H4 (cell line): ENCODE measurements at regions not wholly inside any gene's neighbourhood (a gene's known extent, or its start where the extent isn't known, plus 50 kb on each side); places are given as distances from the start of the nearest gene placed in this dataset.

Experiments
- DNase-seq: peaks from one replicate; pipeline ENCODE4 v3.0.0-alpha.2; 2015; ENCODE audit warnings: low spot score

DNA sequence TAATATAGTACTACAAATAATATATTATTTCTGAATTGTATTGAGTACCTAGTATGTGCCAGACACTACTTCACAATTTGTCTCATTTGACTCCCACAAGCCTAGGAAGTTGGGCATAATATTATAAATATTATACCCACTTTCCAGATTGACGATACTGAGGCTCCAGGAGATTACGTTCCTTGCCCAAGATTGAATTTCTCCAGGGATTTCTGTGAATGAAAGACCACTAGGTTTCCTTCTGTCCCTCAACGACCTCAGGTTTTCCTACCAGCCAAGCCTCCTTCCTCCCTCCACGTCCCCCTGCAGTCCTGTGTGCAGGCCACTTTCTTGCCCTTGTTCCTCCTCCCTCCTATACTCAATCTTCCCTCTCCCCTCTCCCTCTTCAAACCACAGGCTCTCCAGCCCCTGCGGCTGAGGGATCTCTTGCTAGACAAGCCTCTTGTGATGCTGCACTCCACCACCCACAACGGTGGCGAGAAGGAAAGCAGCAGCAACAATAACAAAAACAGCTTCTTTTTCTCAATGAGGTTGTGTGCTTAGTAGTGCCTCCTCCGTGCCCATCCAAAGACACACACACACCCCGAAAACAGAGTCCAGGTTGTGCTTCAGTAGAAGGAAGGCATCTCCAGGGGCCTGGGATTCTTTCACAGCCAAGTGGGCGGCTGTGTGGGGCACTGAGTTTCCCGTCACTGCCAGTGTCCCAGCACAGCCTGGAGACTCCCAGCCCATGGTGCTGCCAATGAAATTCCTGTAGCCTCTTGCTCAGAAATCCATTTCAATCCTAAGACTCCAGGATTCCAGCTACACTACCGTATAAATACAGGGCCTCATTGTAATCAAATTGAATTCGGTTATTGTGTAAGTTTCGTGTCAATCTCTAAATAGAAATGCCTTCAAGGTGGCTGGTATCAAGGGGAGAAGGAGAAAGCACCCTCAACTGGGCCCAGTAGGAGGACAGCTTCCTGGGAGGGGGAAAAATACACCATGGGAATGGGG, 94.4 kb downstream of the NCR2 start:
- DNase-seq, result no peak

DNA sequence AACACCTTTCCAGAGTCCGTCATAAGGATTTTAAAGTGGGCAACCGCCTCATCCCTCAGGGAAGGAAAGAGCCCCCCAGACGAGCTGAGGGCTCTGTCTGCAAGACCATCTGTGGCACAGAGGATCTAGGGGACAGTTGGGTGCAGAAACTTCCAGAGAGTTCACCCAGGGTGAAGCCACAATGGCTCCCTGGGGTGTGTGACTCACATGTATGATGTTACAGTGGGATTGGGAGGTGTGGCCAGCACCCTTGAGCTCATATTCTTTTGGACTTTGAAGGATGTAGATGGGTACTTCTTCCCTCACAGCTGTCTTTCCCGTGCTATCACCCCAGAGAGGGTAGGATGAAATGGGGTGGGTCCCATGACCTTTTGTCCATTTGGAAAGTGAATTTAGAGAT, 95.5 kb downstream of the NCR2 start:
- DNase-seq, result peak; percentile 72

DNA sequence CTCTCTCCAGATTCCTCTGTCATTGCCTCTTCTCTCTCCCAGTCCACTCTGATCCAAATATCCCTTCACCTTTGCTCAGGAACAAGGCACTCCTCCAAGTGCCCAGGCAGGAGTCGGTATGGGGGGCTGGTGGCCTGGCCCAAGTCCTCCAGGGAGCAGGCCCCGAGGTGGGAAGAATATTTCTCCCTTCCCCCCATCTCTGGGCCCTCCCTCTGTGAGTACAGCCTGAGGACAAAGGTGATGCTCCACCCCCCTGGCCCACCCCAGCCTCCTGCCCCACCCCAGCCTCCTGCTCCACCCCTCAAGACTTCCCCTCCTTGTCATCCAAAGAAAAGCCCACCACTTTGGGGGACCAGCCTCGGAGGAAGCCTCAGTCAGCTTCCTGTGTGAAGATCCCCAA, 96.9 kb downstream of the NCR2 start:
- DNase-seq, result no peak

DNA sequence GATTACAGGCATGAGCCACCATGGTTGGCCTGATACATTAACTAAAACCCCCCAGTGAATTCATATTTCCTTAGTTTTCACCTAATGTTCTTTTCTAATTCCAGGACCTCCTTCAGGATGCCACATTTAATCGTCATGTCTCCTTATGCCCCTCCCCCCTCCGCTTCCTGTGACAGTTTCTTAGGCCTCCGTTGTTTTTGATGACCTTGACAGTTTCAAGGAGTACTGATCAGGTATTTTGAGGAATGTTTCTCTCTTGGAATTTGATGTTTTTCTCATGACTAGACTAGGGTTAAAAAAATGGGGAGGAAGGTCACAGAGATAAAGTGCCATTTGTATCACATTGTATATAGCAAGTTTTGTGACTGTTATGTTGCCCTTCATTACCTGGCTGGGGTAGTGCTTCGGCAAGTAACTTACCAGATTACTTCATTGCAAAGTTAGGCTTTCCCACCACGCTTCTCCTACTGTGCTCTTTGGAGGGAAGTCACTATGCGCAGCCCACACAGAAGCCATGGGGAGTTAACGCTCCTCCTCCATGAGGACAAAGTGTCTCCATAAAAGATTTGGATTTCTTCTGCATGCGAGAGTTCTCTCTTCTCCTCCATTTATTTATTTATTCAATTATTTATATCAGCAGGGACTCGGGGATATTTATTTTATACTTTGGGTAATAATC, 99.5 kb downstream of the NCR2 start:
- DNase-seq, result no peak

DNA sequence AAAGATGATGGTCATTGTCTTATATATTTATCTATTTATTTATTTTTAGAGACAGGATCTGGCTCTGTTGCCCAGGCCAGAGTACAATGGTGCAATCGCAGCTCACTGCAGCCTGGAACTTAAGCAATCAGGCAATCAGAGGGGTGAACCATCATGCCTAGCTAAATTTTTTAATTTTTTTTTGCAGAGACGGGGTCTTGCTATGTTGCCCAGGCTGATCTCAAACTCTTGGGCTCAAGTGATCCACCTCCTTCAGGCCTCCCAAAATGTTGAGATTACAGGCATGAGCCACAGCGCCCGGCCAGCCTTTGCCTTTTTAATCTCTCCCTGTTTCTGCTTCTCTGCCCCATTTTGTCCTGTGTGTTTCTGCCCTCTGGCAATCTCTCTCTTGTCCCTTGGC, 102.2 kb downstream of the NCR2 start:
- DNase-seq, result no peak

DNA sequence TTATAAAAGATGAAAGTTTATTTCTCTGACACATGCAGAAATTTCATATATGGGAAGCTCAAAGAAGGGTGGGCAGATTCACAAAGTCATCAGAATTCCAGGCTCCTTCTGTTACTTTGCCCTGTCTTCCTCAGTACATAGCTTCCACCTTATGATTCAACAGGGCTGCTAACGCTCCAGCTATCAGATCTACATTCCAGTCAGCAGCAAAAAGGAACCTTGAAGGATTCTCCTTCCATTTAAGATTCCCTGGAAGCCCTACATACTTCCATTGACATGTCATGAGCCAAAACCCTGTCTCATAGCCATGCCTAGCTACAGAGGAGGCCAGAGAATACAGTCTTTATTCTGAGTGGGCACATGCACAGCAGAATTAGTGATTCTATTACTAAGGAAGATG, 103.3 kb downstream of the NCR2 start:
- DNase-seq, result no peak

DNA sequence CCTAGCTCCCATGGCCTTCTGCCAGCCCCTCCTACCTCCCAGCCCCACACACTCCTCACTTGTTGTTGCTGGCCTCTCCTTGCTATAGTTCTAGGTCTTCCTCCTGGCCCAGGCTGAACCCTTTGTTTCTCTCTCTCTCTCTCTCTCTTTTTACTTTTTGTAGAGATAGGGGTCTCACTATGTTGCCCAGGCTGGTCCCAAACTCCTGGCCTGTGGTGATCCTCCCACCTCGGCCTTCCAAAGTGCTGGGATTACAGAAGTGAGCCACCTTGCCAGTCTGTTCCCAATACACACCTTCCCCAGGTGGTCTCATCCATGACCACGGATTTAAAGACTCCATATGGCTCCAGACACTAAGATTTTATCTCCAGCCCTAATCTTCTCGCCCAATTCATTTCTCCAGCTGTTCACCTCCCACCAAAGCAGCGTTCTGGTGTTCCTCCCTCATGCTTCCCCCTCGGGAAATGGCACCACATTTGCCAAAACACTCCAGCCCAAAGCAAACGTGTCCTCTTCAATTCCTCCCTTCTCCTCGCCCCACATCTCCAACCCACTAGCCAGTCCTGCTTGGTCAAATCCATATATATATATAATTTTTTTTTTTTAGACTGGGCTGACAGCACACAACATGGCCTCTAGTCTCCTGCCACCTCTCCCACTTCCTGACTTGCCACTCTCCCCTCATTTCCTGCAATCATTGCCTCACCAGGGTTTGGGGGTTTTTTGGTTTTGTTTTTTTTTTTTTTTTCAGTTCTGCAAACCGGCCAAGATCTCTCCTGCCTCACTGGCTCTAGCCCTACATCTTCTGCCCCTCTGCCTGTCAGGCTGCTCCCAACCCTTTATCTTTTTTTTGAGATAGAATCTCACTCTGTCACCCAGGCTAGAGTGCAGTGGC, 104.4 kb downstream of the NCR2 start:
- no peak for DNase-seq

DNA sequence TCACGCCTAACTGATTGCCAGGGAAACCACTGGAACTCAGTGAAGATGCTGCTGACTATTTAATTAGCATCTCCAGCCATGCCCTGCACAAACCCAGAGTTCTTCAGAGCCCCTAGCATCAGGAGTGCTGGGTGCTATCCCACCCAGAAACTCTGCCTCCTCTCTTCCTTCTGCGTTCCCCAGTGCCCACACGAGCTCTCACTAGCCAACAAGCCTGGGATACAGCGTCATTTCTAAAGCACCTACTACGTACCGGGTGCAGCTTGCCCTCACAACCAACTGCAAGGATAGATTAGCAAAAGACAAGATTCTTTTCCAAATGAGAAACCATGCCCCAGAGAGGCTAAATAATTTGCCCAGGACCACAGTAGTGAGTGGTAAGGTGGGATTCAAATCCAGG, 105.2 kb upstream of the FOXP4 start:
- no peak for DNase-seq

DNA sequence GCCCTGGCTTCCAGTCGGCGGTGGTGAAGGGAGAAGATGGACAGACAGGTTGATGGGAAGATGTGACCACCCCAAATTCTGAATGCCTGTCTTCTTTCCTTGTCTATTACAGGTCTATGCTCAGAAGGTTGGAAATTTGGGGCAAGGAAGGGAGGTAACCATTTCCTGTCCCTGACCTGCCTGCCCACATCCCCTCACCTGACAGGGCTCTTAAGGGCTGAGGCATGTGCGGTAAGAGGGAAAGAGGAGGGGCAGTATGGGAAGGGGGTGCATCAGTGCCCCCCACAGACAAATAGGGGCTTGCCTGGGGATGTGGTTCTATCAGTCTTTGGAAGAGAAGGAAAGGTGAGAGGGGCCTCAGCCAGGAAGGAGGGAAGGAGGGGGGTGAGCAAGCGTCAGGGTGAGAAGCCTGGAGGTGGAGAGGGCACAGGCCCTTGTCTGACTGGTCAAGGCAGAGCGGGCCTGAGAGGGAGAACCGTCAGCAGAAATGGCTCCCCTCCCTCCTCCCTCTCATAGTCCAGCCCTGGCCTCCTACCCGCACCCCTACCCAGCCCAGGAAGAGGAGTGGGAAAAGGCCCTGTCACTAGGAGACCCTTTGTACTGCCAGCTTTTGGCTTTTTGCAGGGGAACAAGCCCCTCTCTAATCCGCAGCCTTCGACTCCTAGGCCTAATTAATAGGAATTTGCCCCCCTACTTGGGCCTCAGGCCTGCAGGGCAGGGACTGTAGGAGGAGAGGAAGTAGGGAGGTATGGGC, 104.4 kb upstream of the FOXP4 start:
- no peak for DNase-seq

DNA sequence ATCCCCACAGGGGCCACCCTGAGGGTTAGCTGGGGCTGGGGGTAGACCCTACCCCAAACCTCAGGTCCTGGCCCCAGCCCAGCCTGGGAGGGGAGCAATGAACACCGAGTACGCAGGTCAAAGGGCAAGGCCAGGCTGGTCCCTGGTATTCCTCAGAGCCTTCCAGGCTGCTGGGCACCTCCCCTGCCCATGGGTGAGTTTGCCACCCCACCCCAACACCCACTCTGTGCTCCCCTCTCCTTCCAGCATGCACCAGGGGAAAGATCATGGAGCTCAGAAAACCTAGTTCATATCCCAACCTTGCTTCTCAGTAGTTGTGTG, 103.9 kb upstream of the FOXP4 start:
- no peak for DNase-seq

DNA sequence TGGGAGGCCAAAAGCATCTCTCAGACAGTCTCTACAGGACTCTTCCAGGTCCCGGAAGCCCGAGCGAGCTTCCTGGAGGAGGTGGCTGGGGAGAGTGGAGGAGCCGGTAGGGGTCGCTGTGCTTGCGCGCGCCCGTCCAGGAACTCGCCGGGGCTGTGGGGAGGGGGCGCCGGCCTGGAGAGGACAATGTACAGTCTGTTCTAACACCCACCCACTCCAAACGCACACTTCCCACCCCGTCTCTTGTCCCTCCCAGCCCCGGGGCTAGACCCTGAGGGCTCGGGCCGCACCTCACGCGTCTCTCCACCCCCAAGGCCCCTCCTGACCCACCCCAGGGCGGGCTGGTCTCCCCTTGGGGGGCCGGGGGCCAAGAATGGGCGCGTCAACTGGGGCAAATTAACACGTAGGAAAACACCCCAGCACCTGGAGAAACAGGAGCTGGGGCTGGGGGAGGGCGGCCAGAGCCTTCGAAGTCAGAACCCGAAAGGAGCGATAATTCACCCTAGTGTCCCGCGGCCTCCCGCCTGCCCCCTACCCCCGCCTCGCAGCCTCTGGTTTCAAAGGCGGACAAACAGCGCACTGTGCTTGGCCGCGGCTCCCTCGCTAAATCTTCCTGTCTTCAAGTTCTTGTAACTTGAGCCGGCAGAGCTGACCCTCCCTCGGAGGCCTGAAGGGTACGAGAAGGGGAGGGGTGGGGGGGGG, 103.2 kb upstream of the FOXP4 start:
- DNase-seq, result no peak

DNA sequence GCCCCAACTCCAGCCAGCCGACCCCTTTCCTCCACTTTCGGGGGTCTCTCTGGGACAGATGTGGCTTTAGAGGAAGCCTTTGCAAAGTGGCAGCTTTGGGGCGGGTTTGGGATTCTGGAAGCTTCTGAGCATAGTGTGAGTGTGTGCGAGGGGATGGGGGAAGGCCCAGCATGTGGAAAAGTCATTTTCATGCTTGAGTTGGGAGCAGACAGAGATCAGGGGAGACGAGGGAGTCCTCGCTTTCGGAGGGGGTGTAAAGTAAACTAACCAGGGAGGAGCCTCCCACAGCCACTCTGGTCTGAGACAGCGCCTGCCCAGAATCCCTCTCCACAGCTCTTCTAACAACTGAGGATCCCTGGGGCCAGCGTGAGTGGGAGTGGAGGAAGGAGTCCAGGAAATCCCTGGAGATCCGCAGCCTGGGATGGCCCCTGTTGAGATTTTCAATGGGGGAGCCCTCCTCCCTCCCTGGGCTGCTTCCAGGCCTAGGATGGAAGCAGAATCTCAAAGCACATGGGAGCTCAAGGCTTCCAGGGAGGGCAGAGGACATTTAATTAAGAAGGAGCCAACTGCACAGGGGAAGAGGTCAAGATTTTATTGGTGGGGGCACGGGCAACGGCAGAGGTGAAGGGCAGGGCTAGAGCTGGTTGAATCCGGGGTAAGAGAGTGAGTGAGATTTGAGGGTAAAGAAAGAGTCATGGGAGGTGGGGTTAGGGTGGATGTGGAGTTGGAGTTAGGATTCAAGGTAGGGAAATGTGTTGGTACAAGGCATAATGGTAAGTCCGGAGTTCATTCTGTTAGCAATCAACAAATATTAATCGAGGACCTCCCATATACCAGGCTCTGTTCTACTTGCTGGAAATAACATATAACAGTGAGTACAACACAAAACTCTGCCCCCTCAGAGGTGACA, 102.3 kb upstream of the FOXP4 start:
- no peak for DNase-seq

DNA sequence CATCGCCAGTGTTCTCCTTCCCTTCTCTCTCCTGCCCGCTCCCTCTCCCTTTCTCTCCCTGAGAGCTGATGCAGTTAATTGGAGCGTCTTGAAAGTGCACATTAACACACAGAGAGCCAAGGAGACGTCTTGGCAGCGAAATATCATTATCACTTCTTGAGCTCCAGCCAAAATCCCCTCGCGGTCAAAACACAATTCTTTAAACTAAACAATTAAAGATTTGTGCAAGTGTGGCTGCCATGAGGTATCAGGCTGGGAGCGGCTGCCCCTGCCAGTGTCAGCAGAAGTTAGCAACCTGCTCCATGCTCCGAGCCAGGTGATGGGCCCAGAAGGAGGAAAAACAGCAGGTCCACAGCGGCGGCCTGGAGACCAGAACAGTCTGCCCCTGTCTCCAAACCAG, 100.9 kb upstream of the FOXP4 start:
- no peak for DNase-seq

DNA sequence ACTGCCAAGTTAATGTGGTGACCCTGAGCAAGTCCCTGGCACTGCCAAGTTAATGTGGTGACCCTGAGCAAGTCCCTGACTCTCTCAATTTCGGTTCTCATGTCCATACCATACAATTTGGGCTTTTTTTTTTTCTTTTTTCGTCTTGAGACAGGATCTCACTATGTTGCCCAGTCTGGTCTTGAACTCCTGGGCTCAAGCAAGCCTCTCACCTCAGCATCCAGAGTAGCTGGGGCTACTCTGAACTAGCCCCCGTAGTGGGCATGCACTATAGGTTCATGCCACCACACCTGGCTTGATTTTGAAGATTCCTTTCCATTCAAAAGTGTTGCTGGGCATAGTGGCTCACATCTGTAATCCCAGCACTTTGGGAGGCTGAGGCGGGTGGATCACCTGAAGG, 100.0 kb upstream of the FOXP4 start:
- no peak for DNase-seq

DNA sequence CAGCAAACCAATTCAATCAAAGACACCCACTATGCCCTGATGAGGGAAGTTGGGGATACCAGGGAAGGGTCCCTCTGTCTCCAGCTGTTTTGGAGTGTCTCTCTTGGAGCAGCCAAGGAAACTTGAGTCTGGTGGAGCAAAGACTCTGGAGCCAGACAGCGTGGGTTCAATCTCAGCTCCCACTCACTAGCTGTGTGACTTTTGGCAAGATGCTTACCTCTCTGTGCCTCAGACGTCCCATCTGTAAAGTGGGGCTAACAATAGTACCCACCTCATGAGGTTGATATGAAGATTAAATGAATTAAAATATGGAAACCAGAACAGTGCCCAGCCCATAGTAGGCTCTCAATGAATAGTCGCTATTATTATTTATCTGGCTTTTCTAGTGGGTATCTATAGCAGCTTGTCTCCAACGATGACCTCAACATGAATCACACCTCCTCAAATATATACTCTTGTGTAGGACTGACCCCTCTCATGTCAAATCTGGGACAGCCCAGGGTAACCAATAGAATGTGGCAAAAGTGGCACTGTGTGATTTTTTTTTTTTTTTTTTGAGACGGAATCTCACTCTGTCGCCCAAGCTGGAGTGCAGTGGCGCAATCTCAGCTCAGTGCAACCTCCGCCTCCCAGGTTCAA, 99.2 kb upstream of the FOXP4 start:
- no peak for DNase-seq

DNA sequence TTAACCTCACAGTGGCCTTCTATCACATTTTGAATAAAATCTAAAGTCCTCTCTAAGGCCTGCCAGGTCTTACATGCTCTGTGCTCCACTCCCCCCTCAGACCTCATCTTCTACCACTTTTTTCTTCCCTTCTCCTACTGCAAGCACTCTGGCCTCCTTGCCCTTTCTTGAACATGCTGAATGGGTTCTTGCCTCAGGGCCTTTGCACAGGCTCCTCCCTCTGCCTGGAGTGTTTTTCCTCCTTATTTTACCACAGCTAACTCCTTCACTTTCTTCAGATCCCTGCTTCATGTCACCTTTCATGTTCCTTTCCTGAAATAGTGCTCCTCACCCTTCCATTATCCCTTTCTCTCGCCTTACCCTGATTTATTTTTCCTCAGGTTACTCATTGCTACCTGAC, 97.9 kb upstream of the FOXP4 start:
- no peak for DNase-seq

DNA sequence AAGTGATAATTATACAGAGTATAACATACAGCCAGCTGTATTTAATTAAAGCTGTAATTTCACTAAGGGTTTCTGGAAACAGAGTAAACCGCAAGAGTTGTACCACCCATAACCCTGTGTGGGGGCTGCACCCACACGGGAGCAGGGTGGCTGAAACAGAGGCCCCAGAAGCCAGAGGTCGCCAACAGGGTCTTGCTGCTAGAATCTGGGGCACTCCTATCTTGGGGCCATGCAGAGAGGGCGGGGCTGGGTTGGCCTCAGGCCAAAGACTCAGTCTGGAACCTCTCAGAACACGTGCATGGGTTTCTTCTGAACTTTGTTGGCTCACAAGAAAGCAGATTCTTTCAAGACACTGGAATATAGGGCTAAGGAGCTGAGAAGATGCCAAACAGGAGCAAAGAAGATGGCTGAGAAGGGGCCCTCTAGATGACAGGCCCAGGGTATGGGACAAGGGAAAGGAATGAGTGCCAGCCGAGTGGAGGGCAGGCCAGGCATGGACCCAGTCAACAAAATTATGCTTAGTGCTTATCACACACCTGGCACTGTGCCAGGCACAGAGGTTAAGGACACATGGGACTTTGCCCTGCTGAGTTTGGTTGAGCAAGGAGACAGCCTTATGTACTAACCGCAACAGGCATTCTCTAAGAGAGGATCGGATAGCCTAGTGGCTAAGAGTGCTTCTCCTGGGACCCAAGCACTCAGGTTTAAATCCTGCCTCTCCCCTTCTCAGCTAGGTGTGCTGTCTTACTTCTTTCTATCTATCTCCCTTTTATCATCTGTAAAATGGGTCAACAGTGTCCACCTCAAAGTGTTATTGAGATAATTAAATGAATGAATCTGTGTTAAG, 96.6 kb upstream of the FOXP4 start:
- peak; percentile 51 for DNase-seq

DNA sequence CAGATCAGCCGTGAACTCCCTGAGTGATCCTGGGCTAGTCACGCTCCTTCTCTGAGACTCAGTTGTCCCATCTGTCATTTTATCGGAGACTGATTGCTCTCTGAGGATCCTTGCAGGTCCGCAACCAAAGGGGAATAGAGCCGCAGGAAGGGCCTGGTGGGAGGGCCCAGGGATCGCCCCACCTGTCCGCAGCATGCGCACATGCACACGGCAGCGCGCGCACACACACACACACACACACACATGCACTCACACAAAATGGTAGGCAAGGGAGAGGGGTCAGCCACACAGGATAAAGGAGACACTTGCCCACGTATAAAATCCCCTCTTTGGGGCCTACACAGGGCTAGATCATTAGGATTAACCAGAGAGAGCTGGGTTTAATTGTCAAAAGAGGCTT, 95.6 kb upstream of the FOXP4 start:
- no peak for DNase-seq
